ENCODE measurements at regions not wholly inside any gene's neighbourhood (a gene's known extent, or its start where the extent isn't known, plus 50 kb on each side); places are given as distances from the start of the nearest gene placed in this dataset.

DNA sequence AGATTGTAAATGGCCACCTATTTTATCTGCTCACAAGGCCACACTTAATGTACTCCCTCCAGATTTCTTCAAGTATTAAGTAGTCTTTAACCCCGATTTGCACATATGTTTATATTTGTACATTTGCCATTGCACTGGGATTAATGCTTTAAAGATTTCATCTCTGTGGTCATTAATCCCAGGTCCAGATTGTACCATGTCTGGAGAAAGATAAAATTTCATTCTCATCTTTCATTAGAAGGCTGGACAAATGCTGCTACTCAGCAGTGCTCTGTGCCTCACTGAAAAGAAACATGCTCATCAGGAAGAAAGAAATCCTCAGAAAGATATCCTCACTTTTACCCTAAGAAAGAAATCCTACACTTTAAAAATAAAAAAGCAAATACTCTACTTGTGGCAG lies 62.5 kb upstream of the LRRC3B start:
- no peak for DNase-seq

DNA sequence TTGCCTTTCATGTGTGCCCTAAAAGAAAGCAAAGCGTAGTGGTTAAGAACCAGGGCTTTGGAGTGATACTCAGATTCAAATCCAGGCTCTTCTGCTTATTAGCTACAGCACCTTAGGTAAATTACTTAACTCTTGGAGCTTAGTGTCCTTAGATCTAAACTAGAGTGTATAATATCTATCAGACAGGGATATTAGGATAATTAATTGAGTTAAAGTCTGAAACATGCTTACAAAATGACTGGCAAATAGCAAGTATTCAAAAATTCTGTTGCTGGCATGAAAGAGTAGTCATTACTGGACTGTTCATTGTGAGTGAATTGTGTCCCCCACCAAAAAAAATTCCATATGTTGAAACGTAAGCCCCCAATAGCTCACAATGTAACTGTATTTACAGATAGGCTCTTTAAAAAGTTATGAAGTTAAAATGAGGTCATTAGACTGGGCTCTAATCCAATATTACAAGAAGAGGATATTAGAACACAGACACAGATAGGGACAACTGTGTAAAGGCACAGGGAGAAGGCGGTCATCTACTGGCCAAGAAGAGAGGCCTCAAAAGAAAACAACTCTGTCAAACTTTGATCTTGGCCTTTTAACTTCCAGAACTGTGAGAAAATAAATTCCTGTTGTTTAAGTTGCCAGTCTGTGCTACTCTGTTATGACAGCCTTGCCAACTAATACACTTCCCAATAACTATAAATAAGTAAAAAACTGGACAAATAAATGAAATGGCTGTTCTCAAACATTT lies 60.4 kb upstream of the LRRC3B start:
- DNase-seq = no peak
